Lower leg skin (tissue), 4 donors: ENCODE measurements at regions not wholly inside any gene's neighbourhood (a gene's known extent, or its start where the extent isn't known, plus 50 kb on each side); places are given as distances from the start of the nearest gene placed in this dataset.

ENCODE experiments used
- DNase-seq, 2 donors: peaks; one replicate each; pipeline ENCODE4 v3.0.0-alpha.2; 2019; ENCODE audit warnings: low spot score in 2 of 2
- H3K4me3 ChIP-seq: fragments of 200-600 bp; sonication (generic); 2 replicates; pipeline ENCODE4 v1.5.1; 2017; ENCODE audit warnings: mild to moderate bottlenecking, low read depth; ENCODE audit not compliant: poor library complexity, severe bottlenecking
- CTCF ChIP-seq, 3 donors: fragments of 450-650 bp; IDR thresholded peaks; one replicate each; pipeline ENCODE4 v1.5.1; 2016; ENCODE audit warnings: antibody characterized with exemption in 3 of 3, mild to moderate bottlenecking in 3 of 3, moderate library complexity in 2 of 3
- POLR2A ChIP-seq, 2 donors: fragments of 450-650 bp; IDR thresholded peaks; one replicate each; pipeline ENCODE4 v1.6.1; 2016 to 2017; ENCODE audit warnings: antibody characterized with exemption in 2 of 2, mild to moderate bottlenecking in 1 of 2, moderate library complexity in 1 of 2
- WGBS, 2 donors: methylation state at CpG; one replicate each; pipeline ENCODE4 v1.1.5; 2018; 5-methylcytosine and 5-hydroxymethylcytosine counted together
- intact Hi-C: fragments of 100-400 bp; cut with DNase I; formaldehyde crosslinking; loops from one replicate; pipeline ENCODE4 v1.15.0; 2023; ENCODE audit warnings: low total_unique reads

GRCh38 chr9:90540734-90541133, 101.9 kb downstream of the DIRAS2 start:
- no peak overlapping the region for H3K4me3 ChIP-seq
- 79 to 94% methylated on average over 1 of the region's 1 CpG for WGBS, 2 donors
- no peak for DNase-seq
- TF ChIP-seq CTCF (IDR thresholded peaks at IDR 0.05) (no peak), POLR2A (IDR thresholded peaks at IDR 0.05) (no peak)
- intact Hi-C loops = no loop called here

GRCh38 chr9:90544488-90544887, 98.1 kb downstream of the DIRAS2 start:
- DNase-seq = no peak
- WGBS, 2 donors = 49% methylated on average over 2 of the region's 2 CpGs
- intact Hi-C loops = no loop called here
- no peak overlapping the region for H3K4me3 ChIP-seq
- no peak for TF ChIP-seq POLR2A (IDR thresholded peaks at IDR 0.05)
- TF ChIP-seq CTCF (IDR thresholded peaks at IDR 0.05) = no peak

GRCh38 chr9:90546200-90546599, 96.4 kb downstream of the DIRAS2 start:
- no peak for DNase-seq
- intact Hi-C loops = loop anchor here (5.0 kb wide), 1 partner anchor 496 kb away; no protein-coding TSS in a partner anchor
- no peak for TF ChIP-seq CTCF (IDR thresholded peaks at IDR 0.05)
- no peak for TF ChIP-seq POLR2A (IDR thresholded peaks at IDR 0.05)
- H3K4me3 ChIP-seq = no peak overlapping the region
- 34 to 45% methylated on average over 7 of the region's 7 CpGs for WGBS, 2 donors

GRCh38 chr9:90547896-90548295, 94.7 kb downstream of the DIRAS2 start:
- DNase-seq = no peak
- WGBS, 2 donors = 88 to 96% methylated on average over 2 of the region's 2 CpGs
- H3K4me3 ChIP-seq = no peak overlapping the region
- intact Hi-C loops = loop anchor here (5.0 kb wide), 1 partner anchor 494 kb away; no protein-coding TSS in a partner anchor
- no peak for TF ChIP-seq CTCF (IDR thresholded peaks at IDR 0.05)
- no peak for TF ChIP-seq POLR2A (IDR thresholded peaks at IDR 0.05)

- WGBS, 2 donors = 53 to 67% methylated on average over 1 of the region's 1 CpG
- no peak for TF ChIP-seq POLR2A (IDR thresholded peaks at IDR 0.05)
- no peak for TF ChIP-seq CTCF (IDR thresholded peaks at IDR 0.05)
- DNase-seq = no peak
- no peak overlapping the region for H3K4me3 ChIP-seq
- intact Hi-C loops = no loop called here
These were observed 90.3 kb downstream of the DIRAS2 start for GRCh38 chr9:90552317-90552716.

GRCh38 chr9:90555351-90556057, 87.1 kb downstream of the DIRAS2 start:
- 70 to 78% methylated on average over 7 of the region's 7 CpGs for WGBS, 2 donors
- TF ChIP-seq CTCF (IDR thresholded peaks at IDR 0.05) = no peak
- TF ChIP-seq POLR2A (IDR thresholded peaks at IDR 0.05) = no peak
- intact Hi-C loops = no loop called here
- H3K4me3 ChIP-seq = no peak overlapping the region
- DNase-seq = no peak
